Ishikawa (cell line): ENCODE measurements at regions not wholly inside any gene's neighbourhood (a gene's known extent, or its start where the extent isn't known, plus 50 kb on each side); places are given as distances from the start of the nearest gene placed in this dataset.

Source experiments
- CEBPB ChIP-seq: IDR thresholded peaks from 2 replicates; pipeline ENCODE4 v1.6.1; 2012
- CREB1 ChIP-seq: IDR thresholded peaks from 2 replicates; pipeline ENCODE4 v1.6.1; 2012; ENCODE audit warnings: low read depth
- EGR1 ChIP-seq: IDR thresholded peaks from 2 replicates; pipeline ENCODE4 v1.6.1; 2012
- EP300 ChIP-seq: IDR thresholded peaks from 2 replicates; pipeline ENCODE4 v1.6.1; 2012; ENCODE audit warnings: borderline replicate concordance
- FOXM1 ChIP-seq: IDR thresholded peaks from 2 replicates; pipeline ENCODE4 v1.6.1; 2012; ENCODE audit warnings: low read depth, borderline replicate concordance
- MAX ChIP-seq: IDR thresholded peaks from 2 replicates; pipeline ENCODE4 v1.6.1; 2012
- NFIC ChIP-seq: IDR thresholded peaks from 2 replicates; pipeline ENCODE4 v1.6.1; 2012
- RAD21 ChIP-seq: IDR thresholded peaks from 2 replicates; pipeline ENCODE4 v1.6.1; 2012; ENCODE audit warnings: low read depth
- REST ChIP-seq: IDR thresholded peaks from 2 replicates; pipeline ENCODE4 v1.6.1; 2012; ENCODE audit warnings: low read depth, mild to moderate bottlenecking
- TAF1 ChIP-seq: IDR thresholded peaks from 2 replicates; pipeline ENCODE4 v1.6.1; 2012; ENCODE audit warnings: low read depth, mild to moderate bottlenecking
- TCF12 ChIP-seq: IDR thresholded peaks from 2 replicates; pipeline ENCODE4 v1.6.1; 2012; ENCODE audit warnings: low read depth
- TEAD4 ChIP-seq: IDR thresholded peaks from 2 replicates; pipeline ENCODE4 v1.6.1; 2012
- USF1 ChIP-seq: IDR thresholded peaks from 2 replicates; pipeline ENCODE4 v1.6.1; 2012
- YY1 ChIP-seq: IDR thresholded peaks from 2 replicates; pipeline ENCODE4 v1.6.1; 2012; ENCODE audit warnings: low read depth
- ZBTB7A ChIP-seq: IDR thresholded peaks from 2 replicates; pipeline ENCODE4 v1.6.1; 2012; ENCODE audit warnings: low read depth

DNA sequence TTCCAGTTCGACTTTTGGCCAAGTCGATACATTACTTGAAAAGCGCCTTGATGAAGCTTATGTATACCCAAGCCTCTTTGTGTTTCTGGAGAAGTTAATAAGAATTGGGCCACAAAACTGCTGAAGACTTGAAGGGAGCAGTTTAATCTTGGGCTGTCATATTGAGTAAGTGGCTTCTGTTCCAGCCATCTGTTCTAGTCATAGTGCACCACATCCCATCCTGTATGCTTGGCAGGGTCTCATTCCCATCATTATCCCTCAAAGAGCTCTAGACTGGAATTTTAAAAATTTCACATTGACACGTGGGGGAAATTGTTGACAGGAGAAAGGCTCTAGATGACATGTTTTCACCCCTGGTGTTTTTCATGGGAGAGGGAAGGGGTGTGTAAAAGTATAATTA, 196.6 kb upstream of the PLPP4 start:
- TF ChIP-seq NFIC: no peak
- no peak for TF ChIP-seq ZBTB7A
- TF ChIP-seq EP300: no peak
- no peak for TF ChIP-seq CEBPB
- no peak for TF ChIP-seq FOXM1
- TF ChIP-seq TCF12: no peak
- TF ChIP-seq CREB1: no peak
- TF ChIP-seq RAD21: no peak
- no peak for TF ChIP-seq YY1

GRCh38 chr10:120262857-120263547, 194.0 kb upstream of the PLPP4 start:
- TF ChIP-seq EGR1 (no peak), USF1 (no peak)

- TF ChIP-seq ZBTB7A (no peak), TAF1 (no peak), FOXM1 (no peak), USF1 (no peak), EP300 (no peak)
These were observed 191.0 kb upstream of the PLPP4 start for GRCh38 chr10:120266022-120266421.

GRCh38 chr10:120270906-120271305, 186.1 kb upstream of the PLPP4 start:
- TF ChIP-seq RAD21 (no peak), ZBTB7A (no peak), TCF12 (no peak), EGR1 (no peak), YY1 (no peak), FOXM1 (no peak), USF1 (no peak), MAX (no peak), TEAD4 (no peak), CREB1 (no peak), TAF1 (no peak), NFIC (no peak), CEBPB (no peak), EP300 (no peak), REST (no peak)

DNA sequence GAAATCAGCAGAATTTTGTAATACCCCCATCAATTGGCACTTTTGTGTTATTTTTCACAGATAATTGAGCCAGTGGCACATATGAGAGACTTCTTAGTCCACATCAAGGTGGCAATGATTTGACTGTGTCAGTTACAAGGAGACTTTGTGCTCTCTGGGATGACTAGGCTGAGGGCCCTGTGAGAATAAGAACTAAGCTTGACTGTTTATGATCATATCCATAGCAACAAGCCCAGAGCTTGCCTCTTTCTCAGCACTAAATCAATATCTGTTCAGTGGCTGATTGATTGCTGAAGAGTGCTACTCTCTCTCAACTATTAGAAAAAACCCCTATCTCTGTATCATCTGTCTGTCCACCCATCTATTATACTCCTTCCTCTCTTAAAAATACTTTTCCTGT, 185.3 kb upstream of the PLPP4 start:
- TF ChIP-seq CREB1 (no peak), CEBPB (no peak), TCF12 (no peak), EP300 (no peak), NFIC (no peak), USF1 (no peak), TAF1 (no peak), FOXM1 (no peak)

GRCh38 chr10:120272350-120272749, 184.7 kb upstream of the PLPP4 start:
- TF ChIP-seq TCF12 (no peak), EGR1 (no peak), TEAD4 (no peak), CEBPB (no peak), REST (no peak), ZBTB7A (no peak), TAF1 (no peak)
